Heart right ventricle (tissue), 16 donors: ENCODE measurements at regions not wholly inside any gene's neighbourhood (a gene's known extent, or its start where the extent isn't known, plus 50 kb on each side); places are given as distances from the start of the nearest gene placed in this dataset.
"Not testable (repeated sequence)": the region's sequence is repeated elsewhere in the genome, so short reads cannot be mapped to it uniquely, and the experiment has no call there.

ENCODE experiments used
- ATAC-seq, 8 donors: fragments of 200-7000 bp; cut with Tn5 transposase; one replicate each; pipeline ENCODE4 v1.9.1; 2020; ENCODE audit warnings: mild to moderate bottlenecking in 8 of 8, moderate library complexity in 8 of 8, moderate number of reproducible peaks in 1 of 8
- DNase-seq, 2 donors: peaks; one replicate each; pipeline ENCODE4 v3.0.0-alpha.2; 2020
- H3K27ac ChIP-seq, 10 donors: fragments of 200-600 bp; sonication (generic) in 2 of 10; one replicate each; pipeline versions ENCODE4 v1.5.0 to v1.8.0; 2020 to 2022; ENCODE audit warnings: mild to moderate bottlenecking in 3 of 10
- H3K27me3 ChIP-seq, 7 donors: fragments of 200-600 bp; one replicate each; pipeline ENCODE4 v1.8.0; 2021 to 2022; ENCODE audit warnings: mild to moderate bottlenecking in 2 of 7
- H3K36me3 ChIP-seq, 9 donors: fragments of 200-600 bp; sonication (generic) in 1 of 9; one replicate each; pipeline versions ENCODE4 v1.5.0 to v1.8.0; 2020 to 2022; ENCODE audit warnings: mild to moderate bottlenecking in 2 of 9
- H3K4me1 ChIP-seq, 9 donors: fragments of 200-600 bp; sonication (generic) in 1 of 9; one replicate each; pipeline versions ENCODE4 v1.5.0 to v1.8.0; 2020 to 2022; ENCODE audit warnings: mild to moderate bottlenecking in 4 of 9
- H3K4me3 ChIP-seq, 10 donors: fragments of 200-600 bp; sonication (generic) in 2 of 10; one replicate each; pipeline versions ENCODE4 v1.5.0 to v1.8.0; 2020 to 2022; ENCODE audit warnings: mild to moderate bottlenecking in 7 of 10, moderate library complexity in 2 of 10
- H3K9me3 ChIP-seq, 11 donors: fragments of 200-600 bp in 10 of 11; sonication (generic) in 2 of 11; one replicate each; pipeline versions ENCODE4 v1.5.0 to v1.8.0; 2013 to 2022; ENCODE audit warnings: mild to moderate bottlenecking in 2 of 11, control low read depth in 1 of 11, moderate library complexity in 1 of 11
- WGBS, 2 donors: extraction: QIAGEN DNeasy Blood & Tissue Kit; methylation state at CpG; one replicate each; pipeline ENCODE4 v1.1.7; 2013; ENCODE audit warnings: inconsistent platforms in 1 of 2; 5-methylcytosine and 5-hydroxymethylcytosine counted together
- intact Hi-C, 10 donors: fragments of 100-400 bp; cut with DNase I; formaldehyde crosslinking; loops; one replicate each; pipeline versions ENCODE4 v1.11.1 to v1.14.2; 2022
- TF ChIP-seq, protein P1 (sequence below), 9 donors: fragments of 200-600 bp; sonication (generic) in 2 of 9; IDR thresholded peaks; one replicate each; pipeline versions ENCODE4 v1.5.0 to v1.8.0; 2021 to 2022; ENCODE audit warnings: antibody characterized with exemption in 9 of 9, mild to moderate bottlenecking in 5 of 9, moderate library complexity in 1 of 9
- donor health status: Arrhythmogenic right ventricular cardiomyopathy.
- donor health status: ischemic (EF 13 %, LVEDD 7.1; RV severe dilation, severe dysfunction).
- donor health status: healthy with polysubstance abuse.
- donor health status: DM: no; HTN: yes; CAD: no.
- donor health status: DM: no; HTN: no; CAD: no.
- donor health status: ischemic (EF 25% LVEDD 6.9; RV normal size, moderate dysfunction).
- donor health status: ischemic (EF 25% LVEDD 5.7; RV mildly dilated, moderate dysfunction).
- donor health status: healthy.
- donor health status: DM: yes; HTN: yes; CAD: no.
- donor health status: Ischemic cardiomyopathy.
- donor health status: ischemic (EF 35%, LVEDD 5.7; RV mildly dilated, moderate dysfunction).
- donor health status: nonischemic (EF 11% LVEDD 7.7; RV severe dilation, severe dysfunction).
- donor health status: DM: yes; HTN: yes; CAD: no.
- donor health status: PGD.
- donor health status: ischemic (EF 29% LVEDD 5.4; RV normal size, mild dysfunction).
- donor health status: nonischemic (EF 23%, LVEDD 6.1; RV moderate dilation, normal function).

DNA sequence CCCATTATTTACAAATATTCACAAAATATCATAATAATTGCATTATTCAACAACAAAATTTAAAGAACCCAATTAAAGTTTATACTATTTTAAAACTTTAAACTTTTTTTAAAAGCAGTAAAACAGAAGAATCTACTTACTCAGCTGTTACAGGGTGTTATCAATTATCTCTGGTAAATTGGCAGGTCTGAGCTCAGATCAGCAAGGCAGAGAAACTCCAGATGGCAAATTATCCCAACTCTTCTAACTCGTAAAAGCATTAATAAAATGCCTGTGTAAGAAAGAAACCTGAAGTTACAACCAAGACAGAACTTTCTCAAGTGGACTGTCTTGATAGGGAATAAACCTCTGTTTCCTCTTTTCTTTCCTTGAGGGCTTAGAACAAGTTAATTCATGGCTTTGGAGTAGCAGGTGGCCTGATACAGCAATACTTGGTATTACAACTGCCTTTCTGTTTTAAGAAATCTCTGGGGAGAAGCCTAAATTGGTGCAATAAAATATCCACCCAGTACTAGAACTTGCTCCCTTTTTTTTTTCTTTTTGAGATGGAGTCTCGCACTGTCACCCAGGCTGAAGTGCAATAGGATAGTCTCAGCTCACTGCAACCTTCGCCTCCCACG lies 275.3 kb upstream of the MKLN1 start:
- 67 to 79% methylated on average over 4 of the region's 4 CpGs for WGBS, 2 donors
- Histone ChIP-seq H3K36me3 (peaks cover 0 to 51% (median 10%) of the 10 kb centered on the region in 9 donors), H3K4me3 (no peak overlapping the region), H3K27me3 (no peaks in the 10 kb centered on the region), H3K27ac (no peak overlapping the region), H3K9me3 (no peaks in the 10 kb centered on the region), H3K4me1 (peaks cover 20 to 94% (median 76%) of the 10 kb centered on the region in 9 donors)
- ATAC-seq (no peak), DNase-seq (no peak)
- TF ChIP-seq, protein P1, sequence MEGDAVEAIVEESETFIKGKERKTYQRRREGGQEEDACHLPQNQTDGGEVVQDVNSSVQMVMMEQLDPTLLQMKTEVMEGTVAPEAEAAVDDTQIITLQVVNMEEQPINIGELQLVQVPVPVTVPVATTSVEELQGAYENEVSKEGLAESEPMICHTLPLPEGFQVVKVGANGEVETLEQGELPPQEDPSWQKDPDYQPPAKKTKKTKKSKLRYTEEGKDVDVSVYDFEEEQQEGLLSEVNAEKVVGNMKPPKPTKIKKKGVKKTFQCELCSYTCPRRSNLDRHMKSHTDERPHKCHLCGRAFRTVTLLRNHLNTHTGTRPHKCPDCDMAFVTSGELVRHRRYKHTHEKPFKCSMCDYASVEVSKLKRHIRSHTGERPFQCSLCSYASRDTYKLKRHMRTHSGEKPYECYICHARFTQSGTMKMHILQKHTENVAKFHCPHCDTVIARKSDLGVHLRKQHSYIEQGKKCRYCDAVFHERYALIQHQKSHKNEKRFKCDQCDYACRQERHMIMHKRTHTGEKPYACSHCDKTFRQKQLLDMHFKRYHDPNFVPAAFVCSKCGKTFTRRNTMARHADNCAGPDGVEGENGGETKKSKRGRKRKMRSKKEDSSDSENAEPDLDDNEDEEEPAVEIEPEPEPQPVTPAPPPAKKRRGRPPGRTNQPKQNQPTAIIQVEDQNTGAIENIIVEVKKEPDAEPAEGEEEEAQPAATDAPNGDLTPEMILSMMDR (IDR thresholded peaks at IDR 0.05) = no peak
- intact Hi-C loops = no loop called here

DNA sequence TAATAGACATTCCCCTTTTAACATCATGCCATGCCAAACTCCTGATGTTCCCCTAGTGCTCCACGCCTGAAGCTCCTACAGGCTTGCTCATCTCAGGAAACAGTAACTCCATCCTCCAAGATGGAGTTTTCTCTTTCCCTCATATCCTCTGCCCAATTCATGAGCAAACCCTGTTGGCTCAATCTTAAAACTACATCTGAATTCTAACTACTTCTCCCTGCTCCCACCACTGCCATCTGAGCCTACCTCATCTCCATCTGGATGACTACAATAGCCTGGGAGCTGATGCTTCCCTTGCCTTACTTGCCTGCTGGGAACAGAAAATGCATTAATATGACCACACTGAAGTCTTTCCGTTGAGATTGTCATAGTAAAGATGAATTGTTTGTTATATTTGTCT lies 271.7 kb upstream of the MKLN1 start:
- peaks cover 25 to 83% (median 66%) of the 10 kb centered on the region in 9 donors for H3K4me1 ChIP-seq
- H3K27me3 ChIP-seq = no peaks in the 10 kb centered on the region
- no peak overlapping the region for H3K4me3 ChIP-seq
- TF ChIP-seq, protein P1 (IDR thresholded peaks at IDR 0.05) = no peak
- H3K9me3 ChIP-seq = no peaks in the 10 kb centered on the region
- peak overlapping the region in 4 of 10 donors; percentile 64 to 81 (median 78) for H3K27ac ChIP-seq
- H3K36me3 ChIP-seq = peaks cover 0 to 27% (median 0%) of the 10 kb centered on the region in 9 donors
- intact Hi-C loops = no loop called here
- DNase-seq (no peak), ATAC-seq (no peak)
- 88 to 92% methylated on average over 2 of the region's 2 CpGs for WGBS, 2 donors

DNA sequence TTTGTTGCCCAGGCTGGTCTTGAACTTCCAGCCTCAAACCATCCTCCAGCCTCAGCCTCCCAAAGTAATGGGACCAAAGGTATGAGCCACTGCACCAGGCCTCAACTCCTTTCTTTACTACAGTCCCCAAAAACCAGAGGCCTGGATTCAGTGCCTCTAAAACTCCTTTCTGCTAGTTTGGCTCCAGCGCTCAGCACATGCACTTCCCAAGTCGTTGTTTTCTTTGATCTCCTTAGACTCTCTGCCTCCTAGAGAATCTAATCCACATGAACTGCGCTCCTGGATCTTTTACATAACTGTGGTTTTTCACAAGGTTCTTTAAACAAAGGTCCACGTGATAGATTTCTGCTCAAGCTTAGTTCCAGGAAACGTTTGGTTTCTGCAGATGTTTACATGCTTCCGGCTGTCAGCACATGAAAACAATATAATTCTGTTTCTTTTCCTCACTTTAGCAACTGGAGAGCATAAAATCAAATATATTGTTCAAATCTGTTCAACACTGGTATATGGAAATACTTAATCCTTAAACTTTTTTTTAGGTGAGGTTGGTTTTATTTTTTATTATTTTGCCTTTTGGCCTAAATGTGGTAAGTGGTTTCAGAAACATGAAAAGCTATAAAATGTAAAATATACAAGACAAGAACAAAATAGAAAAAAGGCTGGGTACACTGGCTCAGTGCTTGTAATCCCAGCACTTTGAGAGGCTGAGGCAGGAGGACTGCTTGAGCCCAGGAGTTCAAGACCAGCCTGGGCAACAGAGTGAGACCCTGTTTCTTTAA lies 270.5 kb upstream of the MKLN1 start:
- no peak overlapping the region for H3K4me3 ChIP-seq
- intact Hi-C loops = no loop called here

DNA sequence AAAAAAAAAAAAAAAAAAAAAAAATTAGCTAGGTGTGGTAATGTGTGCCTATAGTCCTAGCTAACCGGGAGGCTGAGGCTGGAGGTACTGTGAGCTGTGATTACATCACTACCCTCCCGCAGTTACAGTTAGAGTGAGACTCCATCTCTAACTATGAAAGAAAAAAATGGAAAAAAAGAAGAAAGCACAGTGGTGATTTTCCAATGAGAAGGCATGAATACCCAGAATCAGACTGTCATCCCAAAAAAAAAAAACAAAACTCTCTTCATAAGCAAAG lies 269.9 kb upstream of the MKLN1 start:
- WGBS, 2 donors = 46 to 54% methylated on average over 2 of the region's 2 CpGs
- TF ChIP-seq, protein P1 (IDR thresholded peaks at IDR 0.05) = no peak
- Histone ChIP-seq H3K4me1 (peaks cover 21 to 77% (median 69%) of the 10 kb centered on the region in 9 donors), H3K27me3 (no peaks in the 10 kb centered on the region), H3K9me3 (no peaks in the 10 kb centered on the region), H3K4me3 (no peak overlapping the region), H3K27ac (peak overlapping the region in 8 of 10 donors; percentile 23 to 81 (median 71)), H3K36me3 (peaks cover 0 to 23% (median 0%) of the 10 kb centered on the region in 9 donors)
- DNase-seq = no peak
- ATAC-seq = peak in 2 of 8 donors; percentile 21 to 22
- intact Hi-C loops = no loop called here

More for the DNA sequence above, 270.5 kb upstream of the MKLN1 start:
- Histone ChIP-seq H3K36me3 (peaks cover 0 to 25% (median 0%) of the 10 kb centered on the region in 9 donors), H3K4me1 (peaks cover 26 to 82% (median 69%) of the 10 kb centered on the region in 9 donors), H3K27me3 (no peaks in the 10 kb centered on the region), H3K9me3 (no peaks in the 10 kb centered on the region), H3K27ac (peak overlapping the region in 9 of 10 donors; percentile 2 to 81 (median 68))
- 32 to 48% methylated on average over 6 of the region's 6 CpGs for WGBS, 2 donors
- TF ChIP-seq, protein P1 (IDR thresholded peaks at IDR 0.05) = no peak
- DNase-seq (peak in 1 of 2 donors; percentile 38), ATAC-seq (peak in 7 of 8 donors; percentile 24 to 59 (median 48))

DNA sequence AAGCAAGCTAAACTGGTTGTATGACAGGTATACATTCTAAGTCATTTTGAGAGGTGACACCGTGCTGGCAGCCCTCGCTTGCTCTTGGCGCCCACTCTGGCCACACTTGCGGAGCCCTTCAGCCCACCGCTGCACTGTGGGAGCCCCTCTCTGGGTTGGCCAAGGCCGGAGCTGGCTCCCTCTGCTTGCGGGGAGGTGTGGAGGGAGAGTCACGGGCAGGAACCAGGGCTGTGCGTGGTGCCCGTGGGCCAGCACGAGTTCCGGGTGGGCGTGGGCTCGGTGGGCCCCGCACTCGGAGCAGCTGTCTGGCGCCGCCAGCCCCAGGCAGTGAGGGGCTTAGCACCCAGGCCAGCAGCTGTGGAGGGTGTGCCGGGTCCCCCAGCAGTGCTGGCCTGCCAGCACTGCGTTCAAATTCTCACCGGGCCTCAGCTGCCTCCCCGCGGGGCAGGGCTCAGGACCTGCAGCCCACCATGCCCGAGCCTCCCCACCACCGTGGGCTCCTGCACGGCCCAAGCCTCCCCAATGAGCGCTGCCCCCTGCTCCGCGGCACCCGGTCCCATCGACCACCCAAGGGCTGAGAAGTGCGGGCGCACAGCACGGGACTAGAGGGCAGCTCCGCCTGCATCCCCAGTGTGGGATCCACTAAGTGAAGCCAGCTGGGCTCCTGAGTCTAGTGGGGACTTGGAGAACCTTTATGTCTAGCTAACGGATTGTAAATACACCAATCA lies 269.0 kb upstream of the MKLN1 start:
- WGBS, 2 donors = 94 to 95% methylated on average over 36 of the region's 36 CpGs
- H3K9me3 ChIP-seq, H3K4me3 ChIP-seq, intact Hi-C loops, H3K27me3 ChIP-seq, DNase-seq: not testable (repeated sequence)
- ATAC-seq = peak in 1 of 8 donors; percentile 54
- H3K4me1 ChIP-seq = peaks cover 16 to 73% (median 59%) of the 10 kb centered on the region in 9 donors
- H3K36me3 ChIP-seq = peaks cover 0 to 13% (median 0%) of the 10 kb centered on the region in 9 donors
- peak overlapping the region in 2 of 10 donors; percentile 81 for H3K27ac ChIP-seq

DNA sequence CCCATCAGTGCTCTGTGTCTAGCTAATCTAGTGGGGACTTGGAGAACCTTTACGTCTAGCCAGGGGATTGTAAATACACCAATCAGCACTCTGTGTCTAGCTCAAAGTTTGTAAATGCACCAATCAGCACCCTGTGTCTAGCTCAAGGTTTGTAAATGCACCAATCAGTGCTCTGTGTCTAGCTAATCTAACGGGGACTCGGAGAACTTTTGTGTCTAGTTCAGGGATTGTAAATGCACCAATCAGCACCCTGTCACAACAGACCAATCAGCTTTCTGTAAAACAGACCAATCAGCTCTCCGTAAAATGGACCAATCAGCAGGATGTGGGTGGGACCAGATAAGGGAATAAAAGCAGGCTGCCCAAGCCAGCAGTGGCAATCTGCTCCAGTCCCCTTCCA lies 268.3 kb upstream of the MKLN1 start:
- 85 to 86% methylated on average over 4 of the region's 4 CpGs for WGBS, 2 donors
- not testable (repeated sequence) for ATAC-seq
- peaks cover 15 to 68% (median 53%) of the 10 kb centered on the region in 9 donors for H3K4me1 ChIP-seq

More for the DNA sequence above, 268.3 kb upstream of the MKLN1 start:
- DNase-seq, H3K27ac ChIP-seq, H3K27me3 ChIP-seq, intact Hi-C loops, H3K4me3 ChIP-seq, H3K9me3 ChIP-seq: not testable (repeated sequence)
- H3K36me3 ChIP-seq = peaks cover 0 to 13% (median 0%) of the 10 kb centered on the region in 9 donors
